GM21825 (cell line): ENCODE measurements at regions not wholly inside any gene's neighbourhood (a gene's known extent, or its start where the extent isn't known, plus 50 kb on each side); places are given as distances from the start of the nearest gene placed in this dataset.

Experiments used
- ATAC-seq: cut with Tn5 transposase; IDR thresholded peaks from one replicate; pipeline ENCODE4 v1.9.1; 2021; ENCODE audit warnings: mild to moderate bottlenecking, moderate library complexity; ENCODE audit not compliant: unreplicated experiment

DNA sequence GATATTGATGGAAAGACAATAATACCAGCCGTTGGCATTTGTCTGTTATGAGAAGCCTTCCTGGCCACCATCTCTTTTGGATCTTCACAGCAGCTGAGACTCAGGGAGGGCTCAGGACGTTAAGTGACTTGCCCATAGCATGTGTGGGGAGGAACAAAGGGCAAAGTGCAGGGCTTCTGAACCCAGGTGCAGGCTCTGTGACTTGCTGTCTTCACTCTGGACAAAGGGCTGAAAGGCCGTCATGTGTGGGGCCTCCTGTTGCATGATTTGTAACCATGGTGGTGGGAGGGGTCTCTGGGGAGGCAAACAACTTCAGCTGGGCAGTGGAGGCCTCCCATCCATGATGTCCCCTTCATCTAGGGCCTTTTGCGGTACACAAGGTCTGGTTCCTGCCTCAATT lies 65.5 kb upstream of the SIX2 start:
- no peak for ATAC-seq

DNA sequence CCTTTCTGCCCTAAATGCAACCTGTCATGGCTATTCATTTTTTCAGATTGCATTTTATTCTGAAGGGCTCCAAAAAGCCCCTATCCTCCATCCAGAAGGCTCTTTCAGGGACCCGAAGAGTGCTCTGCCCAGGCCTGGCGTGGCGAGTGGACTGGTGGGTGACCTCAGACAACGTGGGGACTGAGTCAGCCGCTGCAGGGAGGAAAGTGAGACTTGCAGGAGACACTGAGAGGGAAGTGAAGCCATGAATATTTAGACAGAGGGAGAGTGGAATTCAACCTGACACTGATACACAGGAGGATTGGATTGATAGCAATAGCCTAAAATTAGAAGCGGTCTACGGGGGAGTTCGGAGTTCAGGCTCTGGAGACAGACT lies 63.6 kb upstream of the SIX2 start:
- no peak for ATAC-seq

DNA sequence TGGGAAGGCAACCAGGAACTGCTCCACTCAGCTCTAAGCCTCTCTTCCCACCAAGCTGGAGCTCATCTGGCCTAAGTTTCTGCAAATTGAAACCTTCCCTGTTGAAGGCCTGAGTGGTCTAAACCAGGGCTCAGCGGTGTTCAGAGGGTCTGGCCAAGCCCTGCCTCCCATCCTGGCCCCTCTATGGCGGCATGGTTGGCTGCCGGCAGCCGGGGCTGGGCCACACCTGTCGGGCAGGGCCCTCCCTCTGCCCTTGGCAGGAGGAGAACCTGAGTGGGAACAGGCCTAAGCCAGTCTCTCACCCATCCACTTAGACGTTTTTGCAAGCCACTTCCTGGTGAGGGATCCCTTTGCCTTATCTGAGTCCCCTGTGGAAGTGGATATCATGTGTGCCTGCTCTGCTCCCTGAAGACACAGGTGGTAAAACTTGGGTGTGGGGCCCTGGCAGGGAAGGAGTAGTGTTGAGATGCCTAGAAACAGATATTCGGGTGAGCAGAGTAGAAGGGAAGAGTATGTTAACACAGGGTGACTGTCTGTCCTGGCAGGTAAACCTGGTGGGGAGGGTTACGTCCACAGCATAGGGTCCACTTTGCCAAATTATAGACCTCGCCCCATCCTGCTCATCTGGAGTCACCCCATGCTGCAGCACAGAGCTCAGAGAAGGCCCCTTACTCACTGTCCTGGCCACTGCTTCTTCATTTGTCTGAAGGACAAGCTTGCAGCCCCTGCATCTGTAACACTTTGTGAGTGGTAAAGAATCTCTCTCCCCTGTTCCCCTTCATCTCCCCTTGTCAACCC lies 63.0 kb upstream of the SIX2 start:
- ATAC-seq = no peak

DNA sequence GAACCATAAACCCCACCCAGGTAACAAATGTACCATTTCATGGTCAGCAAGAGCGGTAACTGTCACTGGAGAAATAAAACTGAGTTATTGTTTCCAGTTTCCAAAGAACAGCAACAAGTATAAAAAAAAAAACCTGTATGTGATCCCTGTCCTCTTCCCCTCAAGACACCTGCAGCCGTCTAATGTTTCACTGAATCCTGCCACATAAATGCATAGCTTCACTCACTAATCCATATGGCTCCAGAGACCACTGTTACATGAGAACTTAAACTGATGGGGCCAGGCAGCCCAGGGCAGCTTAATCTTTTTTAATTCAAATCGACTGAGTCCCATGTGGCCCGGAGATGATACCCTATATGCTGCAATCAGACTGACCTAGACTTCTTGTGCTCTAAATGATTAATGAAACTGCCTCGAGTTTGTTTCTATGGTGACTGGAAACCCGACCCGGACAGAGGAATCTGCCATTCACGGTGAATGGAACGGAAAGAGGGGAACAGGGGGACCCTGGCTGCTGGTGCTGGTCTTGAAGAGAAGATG lies 60.9 kb upstream of the SIX2 start:
- ATAC-seq = no peak

DNA sequence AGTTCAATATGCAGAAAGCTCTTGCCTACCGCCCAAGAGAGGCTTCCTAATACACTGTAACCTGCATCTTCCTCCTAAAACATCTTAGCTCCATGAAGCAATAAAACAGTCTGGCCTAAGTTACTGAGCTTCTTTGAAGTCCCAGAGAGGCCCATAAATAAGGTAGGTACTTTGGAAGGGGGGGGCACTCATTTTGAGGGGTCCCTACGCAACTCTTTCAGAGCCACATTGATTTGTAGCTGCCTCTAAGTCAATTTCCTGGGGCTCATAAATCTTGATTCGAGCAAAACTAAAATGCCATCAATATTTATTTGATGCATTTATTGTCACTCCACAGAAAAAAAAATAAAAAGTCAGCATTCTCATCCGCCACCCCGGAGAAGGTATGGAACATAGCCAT lies 60.4 kb upstream of the SIX2 start:
- no peak for ATAC-seq

DNA sequence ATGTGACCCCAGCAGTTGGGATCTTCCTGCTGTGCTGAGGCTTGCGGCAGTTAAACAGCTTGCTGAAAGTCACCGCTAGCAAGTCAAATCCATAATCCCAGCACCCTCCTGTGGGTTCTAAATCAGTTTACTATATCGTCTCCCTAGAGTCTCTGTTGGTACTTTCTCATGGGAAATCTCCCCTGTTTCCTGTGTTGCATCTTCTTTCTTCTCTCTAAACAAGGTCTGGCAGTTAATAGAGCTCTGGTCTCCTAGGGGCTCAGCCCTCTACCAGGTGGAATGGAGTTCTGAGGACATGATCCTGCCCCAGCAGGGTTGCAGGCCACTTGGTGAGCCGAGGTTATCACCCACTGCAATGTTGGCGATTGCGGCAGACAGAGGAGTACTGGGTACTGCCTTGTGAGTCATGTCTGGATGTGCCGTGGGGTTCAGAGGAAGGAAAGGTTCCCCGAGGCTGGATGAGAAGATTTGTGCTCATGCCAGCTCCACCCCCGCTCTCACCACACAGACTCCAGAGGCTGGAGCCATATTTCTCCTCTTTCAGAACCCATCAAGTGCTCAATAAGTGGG lies 59.4 kb upstream of the SIX2 start:
- no peak for ATAC-seq

DNA sequence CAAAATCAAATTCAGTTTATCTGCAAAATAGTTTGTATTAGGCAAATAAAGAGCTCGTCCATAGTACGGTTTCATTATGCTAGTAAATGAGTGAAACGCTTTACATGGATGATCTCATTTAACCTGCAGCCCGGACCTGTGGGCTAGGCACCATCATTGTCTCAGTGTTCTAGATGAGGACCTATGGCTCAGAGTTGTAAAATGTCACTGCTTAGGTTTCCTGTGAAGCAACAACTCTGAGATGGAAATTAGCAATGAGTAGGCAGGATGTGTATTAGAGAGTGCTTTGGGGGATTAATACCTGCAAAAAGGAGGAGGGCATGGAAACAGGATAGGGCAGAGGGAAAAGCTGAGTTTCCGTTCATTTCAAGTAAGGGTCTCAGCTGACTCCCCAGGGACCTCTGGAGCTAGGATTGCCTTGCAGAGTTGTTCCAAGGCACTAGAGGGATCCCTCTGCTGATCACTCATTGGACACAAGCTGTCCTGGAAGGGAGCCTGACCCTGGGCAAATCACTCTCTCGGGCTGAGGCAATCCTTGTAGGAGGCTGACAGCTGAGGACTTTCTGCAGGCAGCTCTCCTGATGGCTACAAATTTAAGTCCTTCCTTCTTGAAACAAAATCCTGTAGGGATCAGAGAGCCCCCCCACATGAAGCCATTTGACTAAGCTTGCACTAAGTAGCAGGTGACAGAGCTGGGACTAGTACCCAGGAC lies 58.8 kb upstream of the SIX2 start:
- no peak for ATAC-seq
